CD4-positive, alpha-beta T cell treated with Interleukin-17A for 4 hours (primary cell): ENCODE measurements at regions not wholly inside any gene's neighbourhood (a gene's known extent, or its start where the extent isn't known, plus 50 kb on each side); places are given as distances from the start of the nearest gene placed in this dataset.

Experiments
- DNase-seq: peaks from one replicate; pipeline ENCODE4 v3.0.0-alpha.2; 2020; ENCODE audit warnings: mixed read lengths

DNA sequence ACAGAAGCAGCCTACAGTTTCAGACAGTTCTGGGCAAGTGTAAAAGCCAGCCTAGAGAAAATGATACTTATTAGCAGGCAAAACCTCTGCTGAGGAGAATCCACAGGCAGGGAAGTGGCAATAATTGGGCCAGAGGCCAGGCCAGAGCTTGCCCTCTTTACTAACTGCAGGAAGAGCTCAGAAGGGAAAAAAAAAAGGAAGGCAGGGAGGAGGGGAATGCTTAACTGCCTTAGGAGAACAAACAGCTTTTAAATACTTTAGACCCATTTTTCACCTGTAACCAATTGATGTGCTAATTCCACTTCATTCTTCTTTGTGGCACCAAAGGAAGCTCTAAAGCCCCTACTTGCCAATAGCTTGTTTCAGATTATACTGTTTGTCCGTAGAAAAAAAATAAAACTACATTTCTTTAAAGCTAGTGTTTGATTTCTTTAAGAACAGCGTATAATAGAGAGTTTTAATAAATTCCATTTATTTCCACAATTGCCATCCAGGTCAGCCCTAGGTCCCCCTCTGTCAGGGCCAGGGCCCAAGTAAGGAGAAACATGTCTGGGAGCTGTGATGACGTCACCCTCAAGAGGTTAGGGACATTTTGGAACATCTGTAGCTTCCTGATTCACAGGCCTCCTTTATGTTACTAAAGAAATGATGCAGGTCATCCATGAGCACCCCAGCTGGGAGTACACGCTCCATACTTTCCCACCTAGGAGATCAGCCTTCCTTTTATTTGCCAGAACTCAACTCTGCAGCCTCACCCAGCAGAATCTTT is 384.3 kb downstream of the CDC5L start:
- no peak for DNase-seq

DNA sequence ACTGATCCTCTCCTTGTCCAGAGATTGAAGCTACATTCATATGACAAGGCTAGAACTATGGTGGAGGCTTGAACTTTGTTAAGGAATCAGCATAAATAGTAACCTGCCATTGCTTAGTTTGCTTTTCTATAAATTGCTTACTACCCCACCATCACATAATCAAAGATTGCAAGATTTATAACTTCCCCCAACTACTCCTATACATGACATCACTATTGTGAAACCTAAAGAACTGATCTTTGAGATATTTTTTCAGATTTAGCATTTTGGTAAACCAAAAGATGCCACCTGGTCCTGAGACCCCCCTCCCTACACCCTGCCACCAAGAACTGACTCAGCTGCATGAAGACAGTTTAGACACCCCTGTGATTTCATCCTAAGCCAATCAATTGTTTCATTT is 385.3 kb downstream of the CDC5L start:
- no peak for DNase-seq

DNA sequence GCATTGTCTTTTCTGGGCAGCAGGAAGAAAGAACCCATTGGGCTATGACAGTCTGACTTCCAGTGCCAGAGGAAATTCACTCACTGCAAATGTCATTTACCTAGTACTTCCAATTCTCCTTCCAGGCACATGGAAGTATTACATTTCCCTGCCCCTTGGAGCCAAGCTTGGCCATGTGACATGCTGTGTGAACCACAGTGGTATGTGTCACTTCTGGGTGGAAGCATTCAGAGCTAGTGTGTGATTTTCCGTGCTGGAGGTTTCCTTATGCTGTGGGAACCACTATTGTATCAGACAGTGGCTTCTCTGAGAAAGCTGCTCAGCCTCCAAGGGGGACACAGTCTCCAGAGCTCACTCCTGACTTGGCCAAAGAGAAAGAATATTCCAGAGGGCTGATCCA is 387.6 kb downstream of the CDC5L start:
- no peak for DNase-seq

DNA sequence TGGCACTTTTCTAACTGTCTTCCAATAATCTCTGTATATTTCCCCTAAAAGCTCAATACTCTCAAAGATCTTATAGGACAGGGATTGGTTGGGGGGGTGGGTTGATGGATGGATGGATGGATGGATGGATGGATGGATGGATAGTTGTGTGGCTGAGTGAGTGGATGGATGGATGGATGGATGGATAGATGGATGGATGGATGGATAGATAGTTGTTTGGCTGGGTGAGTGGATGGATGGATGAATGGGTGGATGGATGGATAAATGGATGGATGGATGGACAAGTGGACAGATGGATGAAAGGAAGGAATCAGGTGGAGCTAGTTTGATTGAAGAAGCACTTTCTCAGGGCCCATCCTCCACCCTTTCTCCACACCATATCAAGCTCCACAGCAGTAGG is 388.8 kb downstream of the CDC5L start:
- no peak for DNase-seq

DNA sequence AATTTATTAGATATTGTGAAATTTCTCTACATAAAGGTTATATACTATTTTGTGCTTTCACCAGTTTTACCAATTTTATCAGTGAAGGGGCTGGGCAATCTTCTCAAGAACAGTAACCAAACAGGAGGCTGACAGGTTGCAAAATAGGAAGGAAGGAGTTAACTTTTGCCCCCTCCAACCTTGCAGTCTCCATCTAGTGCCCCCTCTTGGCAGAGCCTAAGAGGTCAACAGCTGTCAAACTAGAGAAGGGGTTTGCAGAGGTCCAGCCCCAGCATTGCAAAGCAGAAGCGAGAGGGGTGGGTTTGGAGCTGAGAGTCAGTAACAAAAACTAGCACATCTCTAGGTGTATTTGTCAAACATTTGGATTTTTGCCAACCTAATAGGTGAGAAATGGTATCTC is 391.0 kb downstream of the CDC5L start:
- DNase-seq = no peak
